ENCODE measurements at regions not wholly inside any gene's neighbourhood (a gene's known extent, or its start where the extent isn't known, plus 50 kb on each side); places are given as distances from the start of the nearest gene placed in this dataset.

GRCh38 chr20:52083627-52084232, 107.8 kb downstream of the ZFP64 start:
- TF ChIP-seq POLR2AphosphoS5 (IDR thresholded peaks at IDR 0.05; ENCODE audit: low read depth, low read length) (no peak), CTCF (IDR thresholded peaks at IDR 0.05) (peak; percentile 79), REST (IDR thresholded peaks at IDR 0.05; ENCODE audit: insufficient read depth in 1 of 2, low read depth in 2 of 2, low read length in 1 of 2) (no peak), SIN3A (IDR thresholded peaks at IDR 0.05; ENCODE audit: borderline replicate concordance, insufficient read depth, low read depth, low read length) (no peak)
